ENCODE measurements at regions not wholly inside any gene's neighbourhood (a gene's known extent, or its start where the extent isn't known, plus 50 kb on each side); places are given as distances from the start of the nearest gene placed in this dataset.

DNA sequence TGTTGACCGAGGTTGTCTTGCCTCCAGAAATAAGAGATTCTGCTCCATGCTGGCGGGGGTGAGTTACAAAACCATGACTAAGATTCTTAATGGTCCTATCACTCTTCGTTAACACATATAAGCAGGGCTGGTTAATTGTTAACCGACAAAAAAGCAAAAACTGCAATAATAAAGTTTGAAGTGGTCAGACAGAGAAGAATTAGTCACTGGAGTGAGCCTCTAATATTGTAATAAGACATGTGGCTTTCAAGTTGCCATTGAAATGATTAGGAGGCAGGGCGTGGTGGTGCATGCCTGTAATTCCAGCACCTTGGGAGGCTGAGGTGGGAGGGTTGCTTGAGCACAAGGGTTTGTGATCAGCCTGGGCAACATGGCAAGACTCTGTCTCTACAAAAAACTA, 78.4 kb upstream of the NR2F2 start:
- Histone ChIP-seq H3K27ac (no peak overlapping the region), H3K4me1 (no peaks in the 10 kb centered on the region), H3K9me3 (no peaks in the 10 kb centered on the region), H3K4me3 (no peak overlapping the region), H3K27me3 (no peaks in the 10 kb centered on the region), H3K36me3 (no peaks in the 10 kb centered on the region)
- TF ChIP-seq CTCF (IDR thresholded peaks at IDR 0.05) (no peak), POLR2A (IDR thresholded peaks at IDR 0.05) (no peak)
- 87 to 93% methylated on average over 4 to 5 of the region's 5 CpGs for WGBS, 2 donors
- DNase-seq: no peak
- intact Hi-C loops (cut with DNase I): no loop called here

GRCh38 chr15:96253006-96253747, 77.3 kb upstream of the NR2F2 start:
- no peak for TF ChIP-seq CTCF (IDR thresholded peaks at IDR 0.05)
- TF ChIP-seq POLR2A (IDR thresholded peaks at IDR 0.05): no peak
- 76 to 77% methylated on average over 7 of the region's 7 CpGs for WGBS, 2 donors
- no peak overlapping the region for H3K4me3 ChIP-seq
- H3K27me3 ChIP-seq: no peaks in the 10 kb centered on the region
- H3K4me1 ChIP-seq: no peaks in the 10 kb centered on the region
- no peaks in the 10 kb centered on the region for H3K9me3 ChIP-seq
- no peak overlapping the region for H3K27ac ChIP-seq
- no peaks in the 10 kb centered on the region for H3K36me3 ChIP-seq
- DNase-seq: no peak
- intact Hi-C loops (cut with DNase I): no loop called here

- TF ChIP-seq POLR2A (IDR thresholded peaks at IDR 0.05) (no peak), CTCF (IDR thresholded peaks at IDR 0.05) (no peak)
- Histone ChIP-seq H3K27ac (no peak overlapping the region), H3K4me3 (no peak overlapping the region), H3K36me3 (no peaks in the 10 kb centered on the region), H3K9me3 (no peaks in the 10 kb centered on the region), H3K4me1 (no peaks in the 10 kb centered on the region), H3K27me3 (no peaks in the 10 kb centered on the region)
- intact Hi-C loops (cut with DNase I): no loop called here
- DNase-seq: no peak
- WGBS, 2 donors: 83 to 86% methylated on average over 6 of the region's 6 CpGs
Measured at GRCh38 chr15:96254173-96254572, 76.3 kb upstream of the NR2F2 start.

GRCh38 chr15:96255599-96255998, 74.9 kb upstream of the NR2F2 start:
- TF ChIP-seq CTCF (IDR thresholded peaks at IDR 0.05) (no peak), POLR2A (IDR thresholded peaks at IDR 0.05) (no peak)
- no peak for DNase-seq
- Histone ChIP-seq H3K4me3 (no peak overlapping the region), H3K36me3 (no peaks in the 10 kb centered on the region), H3K27ac (no peak overlapping the region), H3K4me1 (no peaks in the 10 kb centered on the region), H3K9me3 (no peaks in the 10 kb centered on the region), H3K27me3 (no peaks in the 10 kb centered on the region)
- intact Hi-C loops (cut with DNase I): no loop called here
- 77 to 88% methylated on average over 1 of the region's 1 CpG for WGBS, 2 donors

DNA sequence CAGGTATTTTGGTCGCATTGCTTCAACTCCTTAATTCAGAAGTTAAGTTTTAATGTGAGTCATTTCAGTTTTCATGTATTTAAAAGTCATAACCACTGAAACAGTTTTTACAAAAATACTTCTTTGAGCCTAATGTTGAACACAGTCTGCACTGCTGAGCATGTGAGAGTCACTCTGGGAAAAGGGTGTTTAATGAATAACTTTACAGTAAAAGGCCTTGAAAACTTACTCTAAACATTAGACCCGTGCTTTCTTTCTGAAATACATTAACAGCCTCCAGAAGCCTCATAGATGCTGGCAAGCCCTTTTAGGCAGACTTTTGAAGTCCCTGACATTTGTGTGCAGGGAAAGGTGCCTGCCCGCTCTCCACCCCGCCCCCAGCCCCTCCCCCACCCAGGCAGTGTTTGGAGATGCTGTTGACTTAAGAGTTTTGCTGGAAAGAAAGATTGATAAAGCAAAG, 68.9 kb upstream of the NR2F2 start:
- TF ChIP-seq POLR2A (IDR thresholded peaks at IDR 0.05) (no peak), CTCF (IDR thresholded peaks at IDR 0.05) (no peak)
- Histone ChIP-seq H3K4me1 (peaks cover 0 to 18% (median 0%) of the 10 kb centered on the region in 3 donors), H3K36me3 (no peaks in the 10 kb centered on the region), H3K4me3 (no peak overlapping the region), H3K27ac (peak overlapping the region in 1 of 4 donors; percentile 6), H3K9me3 (no peaks in the 10 kb centered on the region), H3K27me3 (no peaks in the 10 kb centered on the region)
- intact Hi-C loops (cut with DNase I): no loop called here
- DNase-seq: no peak
- 53 to 63% methylated on average over 4 of the region's 4 CpGs for WGBS, 2 donors
